NB4 (cell line): ENCODE measurements at regions not wholly inside any gene's neighbourhood (a gene's known extent, or its start where the extent isn't known, plus 50 kb on each side); places are given as distances from the start of the nearest gene placed in this dataset.

ENCODE experiments used
- MYC ChIP-seq: IDR thresholded peaks from 2 replicates; pipeline ENCODE4 v1.6.1; 2011; ENCODE audit warnings: low read depth, low read length
- POLR2A ChIP-seq: IDR thresholded peaks from 2 replicates; pipeline ENCODE4 v1.6.1; 2011; ENCODE audit warnings: mild to moderate bottlenecking; ENCODE audit not compliant: insufficient read length; ENCODE audit errors: extremely low read depth
- TF ChIP-seq, protein P1 (sequence below): IDR thresholded peaks from one replicate; pipeline ENCODE4 v1.5.1; 2012; ENCODE audit warnings: low read depth, low read length
- TF ChIP-seq, protein P2 (sequence below): IDR thresholded peaks from 2 replicates; pipeline ENCODE4 v1.6.1; 2011; ENCODE audit warnings: low read depth, low read length

DNA sequence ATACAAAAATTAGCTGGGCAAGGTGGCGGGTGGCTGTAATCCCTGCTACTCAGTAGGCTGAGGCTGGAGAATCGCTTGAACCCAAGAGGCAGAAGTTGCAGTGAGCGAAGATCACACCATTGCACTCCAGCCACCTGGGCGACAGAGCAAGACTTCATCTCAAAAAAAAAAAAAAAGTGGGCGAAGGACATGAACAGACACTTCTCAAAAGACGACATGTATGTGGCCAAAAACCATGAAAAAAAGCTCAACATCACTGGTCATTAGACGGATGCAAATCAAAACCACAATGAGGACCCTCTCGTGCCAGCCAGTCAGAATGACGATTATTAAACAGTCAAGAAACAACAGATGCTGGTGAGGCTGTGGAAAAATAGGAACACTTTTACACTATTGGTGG is 344.9 kb upstream of the JARID2 start:
- TF ChIP-seq, protein P1, sequence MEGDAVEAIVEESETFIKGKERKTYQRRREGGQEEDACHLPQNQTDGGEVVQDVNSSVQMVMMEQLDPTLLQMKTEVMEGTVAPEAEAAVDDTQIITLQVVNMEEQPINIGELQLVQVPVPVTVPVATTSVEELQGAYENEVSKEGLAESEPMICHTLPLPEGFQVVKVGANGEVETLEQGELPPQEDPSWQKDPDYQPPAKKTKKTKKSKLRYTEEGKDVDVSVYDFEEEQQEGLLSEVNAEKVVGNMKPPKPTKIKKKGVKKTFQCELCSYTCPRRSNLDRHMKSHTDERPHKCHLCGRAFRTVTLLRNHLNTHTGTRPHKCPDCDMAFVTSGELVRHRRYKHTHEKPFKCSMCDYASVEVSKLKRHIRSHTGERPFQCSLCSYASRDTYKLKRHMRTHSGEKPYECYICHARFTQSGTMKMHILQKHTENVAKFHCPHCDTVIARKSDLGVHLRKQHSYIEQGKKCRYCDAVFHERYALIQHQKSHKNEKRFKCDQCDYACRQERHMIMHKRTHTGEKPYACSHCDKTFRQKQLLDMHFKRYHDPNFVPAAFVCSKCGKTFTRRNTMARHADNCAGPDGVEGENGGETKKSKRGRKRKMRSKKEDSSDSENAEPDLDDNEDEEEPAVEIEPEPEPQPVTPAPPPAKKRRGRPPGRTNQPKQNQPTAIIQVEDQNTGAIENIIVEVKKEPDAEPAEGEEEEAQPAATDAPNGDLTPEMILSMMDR = no peak
- TF ChIP-seq POLR2A (no peak), MYC (no peak)
- TF ChIP-seq, protein P2, sequence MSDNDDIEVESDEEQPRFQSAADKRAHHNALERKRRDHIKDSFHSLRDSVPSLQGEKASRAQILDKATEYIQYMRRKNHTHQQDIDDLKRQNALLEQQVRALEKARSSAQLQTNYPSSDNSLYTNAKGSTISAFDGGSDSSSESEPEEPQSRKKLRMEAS = no peak
